ENCODE measurements at regions not wholly inside any gene's neighbourhood (a gene's known extent, or its start where the extent isn't known, plus 50 kb on each side); places are given as distances from the start of the nearest gene placed in this dataset.

GRCh38 chr2:21415234-21415633, 291.5 kb downstream of the TDRD15 start:
- H3K27me3 ChIP-seq (ENCODE audit: control insufficient read depth, insufficient read depth, low read length), result no peaks in the 10 kb centered on the region
- no peaks in the 10 kb centered on the region for H3K36me3 ChIP-seq (ENCODE audit: control insufficient read depth, insufficient read depth, low read length)
- no peak for DNase-seq (ENCODE audit: low read depth)
- H3K4me3 ChIP-seq (ENCODE audit: low read depth, low read length), result no peak overlapping the region
- TF ChIP-seq CTCF (IDR thresholded peaks at IDR 0.05; ENCODE audit: insufficient read depth, low read length, poor library complexity, severe bottlenecking), result no peak

- Histone ChIP-seq H3K36me3 (ENCODE audit: control insufficient read depth, insufficient read depth, low read length) (no peaks in the 10 kb centered on the region), H3K4me3 (ENCODE audit: low read depth, low read length) (no peak overlapping the region), H3K27me3 (ENCODE audit: control insufficient read depth, insufficient read depth, low read length) (no peaks in the 10 kb centered on the region)
- TF ChIP-seq CTCF (IDR thresholded peaks at IDR 0.05; ENCODE audit: insufficient read depth, low read length, poor library complexity, severe bottlenecking), result no peak
- no peak for DNase-seq (ENCODE audit: low read depth)
These were observed 292.5 kb downstream of the TDRD15 start for GRCh38 chr2:21416226-21416625.

GRCh38 chr2:21418456-21418855, 294.7 kb downstream of the TDRD15 start:
- DNase-seq (ENCODE audit: low read depth), result no peak
- no peak overlapping the region for H3K4me3 ChIP-seq (ENCODE audit: low read depth, low read length)
- H3K36me3 ChIP-seq (ENCODE audit: control insufficient read depth, insufficient read depth, low read length), result no peaks in the 10 kb centered on the region
- H3K27me3 ChIP-seq (ENCODE audit: control insufficient read depth, insufficient read depth, low read length), result no peaks in the 10 kb centered on the region
- TF ChIP-seq CTCF (IDR thresholded peaks at IDR 0.05; ENCODE audit: insufficient read depth, low read length, poor library complexity, severe bottlenecking), result no peak

- Histone ChIP-seq H3K4me3 (ENCODE audit: low read depth, low read length) (no peak overlapping the region), H3K36me3 (ENCODE audit: control insufficient read depth, insufficient read depth, low read length) (no peaks in the 10 kb centered on the region), H3K27me3 (ENCODE audit: control insufficient read depth, insufficient read depth, low read length) (no peaks in the 10 kb centered on the region)
- TF ChIP-seq CTCF (IDR thresholded peaks at IDR 0.05; ENCODE audit: insufficient read depth, low read length, poor library complexity, severe bottlenecking), result no peak
- DNase-seq (ENCODE audit: low read depth), result no peak
These were observed 297.0 kb downstream of the TDRD15 start for GRCh38 chr2:21420553-21421335.

- peak; percentile 48 for TF ChIP-seq CTCF (IDR thresholded peaks at IDR 0.05; ENCODE audit: insufficient read depth, low read length, poor library complexity, severe bottlenecking)
- no peak for DNase-seq (ENCODE audit: low read depth)
These were observed 298.3 kb downstream of the TDRD15 start for GRCh38 chr2:21422050-21422449.

More at GRCh38 chr2:21422050-21422449, 298.3 kb downstream of the TDRD15 start:
- H3K27me3 ChIP-seq (ENCODE audit: control insufficient read depth, insufficient read depth, low read length), result no peaks in the 10 kb centered on the region
- H3K4me3 ChIP-seq (ENCODE audit: low read depth, low read length), result no peak overlapping the region
- H3K36me3 ChIP-seq (ENCODE audit: control insufficient read depth, insufficient read depth, low read length), result no peaks in the 10 kb centered on the region

Data from kidney epithelial cell (primary cell).